ENCODE measurements at regions not wholly inside any gene's neighbourhood (a gene's known extent, or its start where the extent isn't known, plus 50 kb on each side); places are given as distances from the start of the nearest gene placed in this dataset.
"Not testable (repeated sequence)": the region's sequence is repeated elsewhere in the genome, so short reads cannot be mapped to it uniquely, and the experiment has no call there.

GRCh38 chr14:66330228-66330627, 155.9 kb upstream of the CCDC196 start:
- intact Hi-C loops (cut with DNase I): no loop called here
- no peak for DNase-seq (ENCODE audit: low spot score in 2 of 2)
- Histone ChIP-seq H3K4me1 (no peaks in the 10 kb centered on the region), H3K27me3 (no peaks in the 10 kb centered on the region), H3K27ac (no peak overlapping the region), H3K36me3 (no peaks in the 10 kb centered on the region), H3K9me3 (no peaks in the 10 kb centered on the region), H3K4me3 (no peak overlapping the region)
- TF ChIP-seq, protein P1, sequence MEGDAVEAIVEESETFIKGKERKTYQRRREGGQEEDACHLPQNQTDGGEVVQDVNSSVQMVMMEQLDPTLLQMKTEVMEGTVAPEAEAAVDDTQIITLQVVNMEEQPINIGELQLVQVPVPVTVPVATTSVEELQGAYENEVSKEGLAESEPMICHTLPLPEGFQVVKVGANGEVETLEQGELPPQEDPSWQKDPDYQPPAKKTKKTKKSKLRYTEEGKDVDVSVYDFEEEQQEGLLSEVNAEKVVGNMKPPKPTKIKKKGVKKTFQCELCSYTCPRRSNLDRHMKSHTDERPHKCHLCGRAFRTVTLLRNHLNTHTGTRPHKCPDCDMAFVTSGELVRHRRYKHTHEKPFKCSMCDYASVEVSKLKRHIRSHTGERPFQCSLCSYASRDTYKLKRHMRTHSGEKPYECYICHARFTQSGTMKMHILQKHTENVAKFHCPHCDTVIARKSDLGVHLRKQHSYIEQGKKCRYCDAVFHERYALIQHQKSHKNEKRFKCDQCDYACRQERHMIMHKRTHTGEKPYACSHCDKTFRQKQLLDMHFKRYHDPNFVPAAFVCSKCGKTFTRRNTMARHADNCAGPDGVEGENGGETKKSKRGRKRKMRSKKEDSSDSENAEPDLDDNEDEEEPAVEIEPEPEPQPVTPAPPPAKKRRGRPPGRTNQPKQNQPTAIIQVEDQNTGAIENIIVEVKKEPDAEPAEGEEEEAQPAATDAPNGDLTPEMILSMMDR (IDR thresholded peaks at IDR 0.05): no peak

- Histone ChIP-seq H3K4me3 (no peak overlapping the region), H3K27ac (no peak overlapping the region), H3K27me3 (no peaks in the 10 kb centered on the region), H3K36me3 (no peaks in the 10 kb centered on the region), H3K9me3 (no peaks in the 10 kb centered on the region), H3K4me1 (no peaks in the 10 kb centered on the region)
- TF ChIP-seq, protein P1 (IDR thresholded peaks at IDR 0.05): no peak
- no peak for DNase-seq (ENCODE audit: low spot score in 2 of 2)
- intact Hi-C loops (cut with DNase I): no loop called here
Observed at GRCh38 chr14:66330916-66331315, 155.3 kb upstream of the CCDC196 start.

- H3K27me3 ChIP-seq; H3K27ac ChIP-seq; DNase-seq (ENCODE audit: low spot score in 2 of 2); H3K36me3 ChIP-seq; intact Hi-C loops (cut with DNase I); H3K4me3 ChIP-seq; H3K4me1 ChIP-seq; H3K9me3 ChIP-seq: not testable (repeated sequence)
Observed at GRCh38 chr14:66333293-66333692, 152.9 kb upstream of the CCDC196 start.

DNA sequence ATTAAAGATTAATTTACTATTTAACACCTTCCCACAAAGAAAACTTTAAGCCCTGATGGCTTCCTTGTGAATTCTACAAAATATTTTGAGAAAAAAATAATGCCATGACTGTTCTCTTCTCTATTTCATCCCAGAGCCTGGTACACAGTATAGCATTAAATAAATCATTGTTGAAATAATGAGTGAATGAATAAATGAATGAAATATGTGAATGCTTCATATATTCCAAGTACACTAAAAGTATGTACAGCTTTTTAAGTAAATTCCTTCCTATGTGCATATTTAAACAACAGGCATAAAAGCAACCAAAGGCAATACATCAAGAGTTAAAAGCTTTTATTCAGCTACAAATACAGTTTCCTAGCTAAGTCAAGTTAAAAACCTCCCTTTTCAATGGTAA, 144.9 kb upstream of the CCDC196 start:
- intact Hi-C loops (cut with DNase I): no loop called here
- Histone ChIP-seq H3K4me1 (no peaks in the 10 kb centered on the region), H3K9me3 (no peaks in the 10 kb centered on the region), H3K36me3 (no peaks in the 10 kb centered on the region), H3K4me3 (no peak overlapping the region), H3K27me3 (no peaks in the 10 kb centered on the region), H3K27ac (no peak overlapping the region)
- TF ChIP-seq, protein P1 (IDR thresholded peaks at IDR 0.05): no peak
- no peak for DNase-seq (ENCODE audit: low spot score in 2 of 2)

GRCh38 chr14:66345986-66346385, 140.2 kb upstream of the CCDC196 start:
- Histone ChIP-seq H3K27ac (no peak overlapping the region), H3K36me3 (no peaks in the 10 kb centered on the region), H3K9me3 (peaks cover 0 to 21% of the 10 kb centered on the region in 2 donors), H3K27me3 (no peaks in the 10 kb centered on the region), H3K4me1 (no peaks in the 10 kb centered on the region), H3K4me3 (no peak overlapping the region)
- intact Hi-C loops (cut with DNase I): no loop called here
- TF ChIP-seq, protein P1 (IDR thresholded peaks at IDR 0.05): no peak
- DNase-seq (ENCODE audit: low spot score in 2 of 2): no peak

DNA sequence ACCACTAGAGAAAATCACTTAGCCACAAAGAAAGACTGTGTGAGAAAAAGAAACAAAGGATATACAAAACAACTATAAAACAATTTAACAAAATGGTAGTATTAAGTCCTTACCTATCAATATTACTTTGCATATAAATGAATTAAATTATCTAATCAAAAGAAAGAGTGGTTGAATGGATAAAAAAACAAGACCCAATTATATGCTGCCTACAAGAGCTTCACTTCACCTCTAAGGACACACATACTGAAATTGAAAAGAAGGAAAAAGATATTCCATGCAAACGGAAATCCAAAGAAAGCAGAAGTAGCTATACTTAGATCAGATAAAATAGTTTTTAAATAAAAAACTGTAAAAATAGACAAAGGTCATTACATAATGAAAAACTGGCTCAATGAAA, 134.9 kb upstream of the CCDC196 start:
- Histone ChIP-seq H3K4me3 (no peak overlapping the region), H3K27ac (no peak overlapping the region), H3K9me3 (peaks cover 0 to 36% of the 10 kb centered on the region in 2 donors), H3K27me3 (no peaks in the 10 kb centered on the region), H3K4me1 (no peaks in the 10 kb centered on the region), H3K36me3 (no peaks in the 10 kb centered on the region)
- TF ChIP-seq, protein P1 (IDR thresholded peaks at IDR 0.05): no peak
- intact Hi-C loops (cut with DNase I): no loop called here
- no peak for DNase-seq (ENCODE audit: low spot score in 2 of 2)

Measured in ascending aorta (tissue), 2 donors.